ENCODE measurements at regions not wholly inside any gene's neighbourhood (a gene's known extent, or its start where the extent isn't known, plus 50 kb on each side); places are given as distances from the start of the nearest gene placed in this dataset.

DNA sequence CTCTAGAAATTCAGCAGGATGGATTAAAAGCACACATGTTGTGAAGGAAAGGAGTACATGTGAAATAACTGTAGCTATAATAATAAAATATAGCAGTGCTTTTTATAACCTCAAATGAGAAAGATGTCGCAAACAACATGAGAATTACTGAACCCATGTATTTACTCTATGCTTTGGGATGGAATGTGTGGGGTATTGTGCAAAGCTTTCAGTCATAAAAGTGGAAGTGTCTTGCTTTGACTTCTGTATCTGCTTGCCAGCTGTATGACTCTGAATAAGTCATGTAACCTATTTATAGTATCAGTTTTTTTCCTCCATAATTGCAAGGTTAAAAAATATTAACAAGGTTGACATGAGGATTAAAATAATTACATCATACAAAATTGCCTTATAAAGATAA is 519.3 kb upstream of the CADM2 start:
- no peaks in the 10 kb centered on the region for H3K36me3 ChIP-seq (ENCODE audit: control insufficient read depth, insufficient read depth, low read length)
- H2BK15ac ChIP-seq (ENCODE audit: low read depth, low read length) = no peak overlapping the region
- in situ Hi-C loops (cut with MboI; ENCODE audit: low sequenced_read_pairs) (no loop called here), intact Hi-C loops (cut with micrococcal nuclease) (no loop called here), dilution Hi-C loops (cut with HindIII; ENCODE audit: low sequenced_read_pairs, unreplicated experiment) (no loop called here)
- H4K5ac ChIP-seq (ENCODE audit: low read depth, low read length) = no peak overlapping the region
- H3K79me1 ChIP-seq (ENCODE audit: low read depth in 1 of 2, low read length in 2 of 2) = no peaks in the 10 kb centered on the region
- H3K27me3 ChIP-seq (ENCODE audit: control insufficient read depth, insufficient read depth, low read length) = no peaks in the 10 kb centered on the region
- H2AK5ac ChIP-seq (ENCODE audit: low read depth, low read length) = no peak overlapping the region
- no peak overlapping the region for H4K8ac ChIP-seq (ENCODE audit: low read depth in 2 of 2, low read length in 2 of 2)
- no peak for ATAC-seq (ENCODE audit: low read depth)
- no peak overlapping the region for H3K14ac ChIP-seq (replicated peaks; ENCODE audit: low read depth, low read length)
- no CpG with 5 or more reads among the region's 1 CpG for WGBS, 2 experiments (ENCODE audit: extremely low coverage in 2 of 2, insufficient read length in 1 of 2)
- TF ChIP-seq RCOR1 (IDR thresholded peaks at IDR 0.05; ENCODE audit: insufficient replicate concordance, low read length) (no peak), FOS (IDR thresholded peaks at IDR 0.05; ENCODE audit: low read depth, low read length) (no peak), CEBPB (IDR thresholded peaks at IDR 0.05; ENCODE audit: low read depth, low read length) (no peak)
- H4K91ac ChIP-seq (ENCODE audit: insufficient read depth, low read depth, low read length) = no peak overlapping the region
- no peak overlapping the region for H3K23ac ChIP-seq (ENCODE audit: low read depth, low read length)
- H3K9ac ChIP-seq (ENCODE audit: low read depth, low read length) = no peak overlapping the region
- H3K4me3 ChIP-seq (ENCODE audit: insufficient read depth, low read depth, low read length) = no peak overlapping the region
- H3K27ac ChIP-seq (ENCODE audit: insufficient read depth, low read length) = no peak overlapping the region
- no peak for DNase-seq
- no peaks in the 10 kb centered on the region for H3K4me1 ChIP-seq (ENCODE audit: control insufficient read depth, insufficient read depth, low read length)
- BruUV-seq (replicated peaks) = no TSS peak
- H2AK9ac ChIP-seq (replicated peaks; ENCODE audit: low read depth, low read length, poor library complexity) = no peak overlapping the region
- no peak overlapping the region for H3K18ac ChIP-seq (ENCODE audit: low read depth, low read length)
- ChIA-PET POLR2A (ENCODE audit: unreplicated experiment) (no interaction called here), CTCF (no interaction called here)
- no peaks in the 10 kb centered on the region for H3K9me1 ChIP-seq (ENCODE audit: insufficient read depth, low read length)
- no peak overlapping the region for H3K56ac ChIP-seq (ENCODE audit: extremely low read depth, insufficient read depth, low read length)
- no peak overlapping the region for H3K4ac ChIP-seq (ENCODE audit: low read depth, low read length)
- no peak overlapping the region for H2BK120ac ChIP-seq (ENCODE audit: low read depth, low read length)
- peaks cover 5% of the 10 kb centered on the region for H3K9me3 ChIP-seq (ENCODE audit: control insufficient read depth, insufficient read depth, low read length)
- no peak overlapping the region for H3K4me2 ChIP-seq (ENCODE audit: low read depth, low read length)
- H4K20me1 ChIP-seq (ENCODE audit: insufficient read depth, low read length) = no peaks in the 10 kb centered on the region
- no peak overlapping the region for H2AFZ ChIP-seq (replicated peaks; ENCODE audit: low read length, poor library complexity)
- H2BK20ac ChIP-seq (ENCODE audit: low read depth, low read length) = no peak overlapping the region
- H2BK5ac ChIP-seq (ENCODE audit: low read depth, low read length, poor library complexity, severe bottlenecking) = no peak overlapping the region

All from IMR-90 (cell line).